Stomach (tissue), 4 donors: ENCODE measurements at regions not wholly inside any gene's neighbourhood (a gene's known extent, or its start where the extent isn't known, plus 50 kb on each side); places are given as distances from the start of the nearest gene placed in this dataset.

ENCODE experiments used
- CTCF ChIP-seq, 7 experiments: fragments of 450-650 bp in 4 of 7; fragments of 200-600 bp in 3 of 7; sonication (generic) in 3 of 7; IDR thresholded peaks; one replicate each; pipeline ENCODE4 v1.5.1; 2016 to 2019; ENCODE audit warnings: antibody characterized with exemption in 7 of 7, control low read depth in 2 of 7, mild to moderate bottlenecking in 1 of 7
- POLR2AphosphoS5 ChIP-seq, 3 donors: sonication (generic); formaldehyde crosslinking; IDR thresholded peaks; one replicate each; pipeline ENCODE4 v1.6.1; 2016; ENCODE audit warnings: antibody characterized with exemption in 3 of 3

DNA sequence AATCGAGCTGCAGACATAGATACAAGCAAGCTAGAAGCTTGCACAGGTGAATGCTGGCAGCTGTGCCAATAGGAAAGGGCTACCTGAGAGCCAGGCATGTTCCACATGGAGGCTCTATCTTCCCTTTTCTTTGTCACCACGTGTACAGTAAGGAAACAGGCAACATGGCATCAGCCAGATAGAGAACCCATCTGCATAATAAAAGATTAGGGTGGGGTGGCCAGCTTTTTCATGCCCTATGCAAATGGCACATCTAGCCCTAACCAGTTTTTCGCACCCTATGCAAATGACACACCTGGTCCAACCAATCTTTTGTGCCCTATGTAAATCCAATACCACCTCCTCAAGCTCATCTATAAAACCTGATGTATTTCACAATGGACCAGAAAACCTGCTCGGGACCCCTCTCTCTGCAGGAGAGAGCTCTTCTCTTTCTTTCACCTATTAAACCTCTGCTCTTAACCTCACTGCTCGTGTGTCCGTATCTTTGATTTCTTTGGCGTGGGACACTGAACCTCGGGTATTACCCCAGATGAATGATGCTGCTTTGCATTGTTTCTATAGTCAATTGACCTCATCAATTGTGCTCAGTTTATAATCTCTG is 93.9 kb downstream of the SLC30A10 start:
- TF ChIP-seq POLR2AphosphoS5 (IDR thresholded peaks at IDR 0.05) (no peak), CTCF (IDR thresholded peaks at IDR 0.05) (no peak)
